ENCODE measurements at regions not wholly inside any gene's neighbourhood (a gene's known extent, or its start where the extent isn't known, plus 50 kb on each side); places are given as distances from the start of the nearest gene placed in this dataset.

DNA sequence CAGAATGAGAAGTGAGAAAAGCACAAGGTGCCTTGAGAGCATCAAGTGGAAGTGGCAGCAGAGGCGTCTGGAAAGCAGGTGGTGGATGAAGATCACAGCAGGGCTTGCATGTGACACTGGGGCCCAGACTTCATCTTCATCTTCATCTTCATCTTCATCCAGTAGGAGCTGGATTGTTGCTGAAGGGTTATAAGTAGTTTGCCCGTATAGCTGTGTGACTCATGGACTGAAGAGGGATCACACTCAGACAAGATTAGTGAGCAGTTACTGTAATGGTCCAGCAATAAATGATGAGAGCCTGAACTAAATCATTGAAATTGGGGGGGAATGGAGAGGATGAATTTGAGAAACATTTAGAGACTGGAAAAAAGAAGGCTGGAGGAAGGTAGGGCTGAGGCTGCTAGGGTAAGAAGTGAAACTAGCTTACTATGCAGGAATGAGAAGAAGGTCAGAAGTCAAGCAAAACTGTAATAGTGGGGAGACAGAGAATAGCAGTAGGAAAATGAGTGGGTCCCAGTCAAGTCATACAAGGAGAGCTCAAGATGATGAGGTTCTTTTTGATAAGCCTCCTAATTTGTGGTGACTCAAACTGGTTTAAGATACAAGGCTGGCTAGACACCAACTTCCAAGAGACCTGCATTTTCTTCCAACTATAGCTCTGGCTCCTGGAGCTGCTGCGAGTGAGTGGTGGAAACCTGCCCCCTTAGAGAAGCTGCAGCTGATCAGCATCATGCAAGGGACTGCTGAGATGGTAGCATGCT lies 92.3 kb upstream of the BEND6 start:
- ChIA-PET POLR2A (interaction anchor here (1.4 kb wide), 1 partner anchor 13 kb away, joined by 3 read pairs; no protein-coding TSS in a partner anchor), CTCF (ENCODE audit: low intra/inter-chr PET ratio, low total read pairs) (no interaction called here)
- H3K27me3 ChIP-seq (ENCODE audit: control insufficient read depth in 1 of 2, insufficient read depth in 2 of 2, low read length in 2 of 2) = no peaks in the 10 kb centered on the region
- H3K9me3 ChIP-seq (ENCODE audit: low read length) = no peaks in the 10 kb centered on the region
- FAIRE-seq (no peak), DNase-seq (ENCODE audit: low spot score) (no peak), ATAC-seq (no peak)
- H3K4me2 ChIP-seq (ENCODE audit: low read depth, low read length) = no peak overlapping the region
- intact Hi-C loops (cut with micrococcal nuclease; ENCODE audit: unreplicated experiment) = no loop called here
- WGBS (ENCODE audit: low lambda C conversion rate) = 42% methylated on average over 3 of the region's 3 CpGs
- 0 out of 2 replicates have a peak, but pooled peaks cover 11% of the 10 kb centered on the region for H3K4me1 ChIP-seq (ENCODE audit: insufficient read depth, low read length)
- H3K4me3 ChIP-seq (replicated peaks in 1 of 3; ENCODE audit: insufficient read depth in 1 of 3, low read depth in 2 of 3, low read length in 3 of 3) = no peak overlapping the region
- H3K27ac ChIP-seq (ENCODE audit: extremely low read length, insufficient read depth, low read length) = no peak overlapping the region
- H3K36me3 ChIP-seq (replicated peaks in 1 of 2; ENCODE audit: control insufficient read depth in 1 of 2, insufficient read depth in 2 of 2, low read length in 2 of 2) = no peaks in the 10 kb centered on the region
- in situ Hi-C loops (cut with HindIII; ENCODE audit: extremely low pct_ligation_motif_present, low pct_unique_long_range_greater_than_20kb) = no loop called here
- H4K20me1 ChIP-seq (ENCODE audit: insufficient read depth, low read length) = no peaks in the 10 kb centered on the region
- no TSS peak for BruUV-seq (replicated peaks)
- no peaks in the 10 kb centered on the region for H3K79me2 ChIP-seq (ENCODE audit: insufficient read depth, low read length)
- no peak overlapping the region for H2AFZ ChIP-seq (ENCODE audit: low read length)
- H3K9ac ChIP-seq (ENCODE audit: insufficient read depth, low read depth, low read length) = no peak overlapping the region
- TF ChIP-seq ZNF768 (CRISPR knock-in tag; IDR thresholded peaks at IDR 0.05) (no peak), ZNF570 (CRISPR knock-in tag; IDR thresholded peaks at IDR 0.05; ENCODE audit: borderline replicate concordance) (no peak), HOXA9 (CRISPR knock-in tag; IDR thresholded peaks at IDR 0.05; ENCODE audit: borderline replicate concordance) (no peak), ZNF891 (CRISPR knock-in tag; IDR thresholded peaks at IDR 0.05) (no peak), BORCS8-MEF2B (CRISPR knock-in tag; IDR thresholded peaks at IDR 0.05) (no peak), RFX1 (IDR thresholded peaks at IDR 0.05) (no peak), ZNF878 (CRISPR knock-in tag; IDR thresholded peaks at IDR 0.05) (no peak)
- TF ChIP-seq, protein P1, sequence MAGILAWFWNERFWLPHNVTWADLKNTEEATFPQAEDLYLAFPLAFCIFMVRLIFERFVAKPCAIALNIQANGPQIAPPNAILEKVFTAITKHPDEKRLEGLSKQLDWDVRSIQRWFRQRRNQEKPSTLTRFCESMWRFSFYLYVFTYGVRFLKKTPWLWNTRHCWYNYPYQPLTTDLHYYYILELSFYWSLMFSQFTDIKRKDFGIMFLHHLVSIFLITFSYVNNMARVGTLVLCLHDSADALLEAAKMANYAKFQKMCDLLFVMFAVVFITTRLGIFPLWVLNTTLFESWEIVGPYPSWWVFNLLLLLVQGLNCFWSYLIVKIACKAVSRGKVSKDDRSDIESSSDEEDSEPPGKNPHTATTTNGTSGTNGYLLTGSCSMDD (CRISPR knock-in tag; IDR thresholded peaks at IDR 0.05) = no peak
- TF ChIP-seq, protein P2, sequence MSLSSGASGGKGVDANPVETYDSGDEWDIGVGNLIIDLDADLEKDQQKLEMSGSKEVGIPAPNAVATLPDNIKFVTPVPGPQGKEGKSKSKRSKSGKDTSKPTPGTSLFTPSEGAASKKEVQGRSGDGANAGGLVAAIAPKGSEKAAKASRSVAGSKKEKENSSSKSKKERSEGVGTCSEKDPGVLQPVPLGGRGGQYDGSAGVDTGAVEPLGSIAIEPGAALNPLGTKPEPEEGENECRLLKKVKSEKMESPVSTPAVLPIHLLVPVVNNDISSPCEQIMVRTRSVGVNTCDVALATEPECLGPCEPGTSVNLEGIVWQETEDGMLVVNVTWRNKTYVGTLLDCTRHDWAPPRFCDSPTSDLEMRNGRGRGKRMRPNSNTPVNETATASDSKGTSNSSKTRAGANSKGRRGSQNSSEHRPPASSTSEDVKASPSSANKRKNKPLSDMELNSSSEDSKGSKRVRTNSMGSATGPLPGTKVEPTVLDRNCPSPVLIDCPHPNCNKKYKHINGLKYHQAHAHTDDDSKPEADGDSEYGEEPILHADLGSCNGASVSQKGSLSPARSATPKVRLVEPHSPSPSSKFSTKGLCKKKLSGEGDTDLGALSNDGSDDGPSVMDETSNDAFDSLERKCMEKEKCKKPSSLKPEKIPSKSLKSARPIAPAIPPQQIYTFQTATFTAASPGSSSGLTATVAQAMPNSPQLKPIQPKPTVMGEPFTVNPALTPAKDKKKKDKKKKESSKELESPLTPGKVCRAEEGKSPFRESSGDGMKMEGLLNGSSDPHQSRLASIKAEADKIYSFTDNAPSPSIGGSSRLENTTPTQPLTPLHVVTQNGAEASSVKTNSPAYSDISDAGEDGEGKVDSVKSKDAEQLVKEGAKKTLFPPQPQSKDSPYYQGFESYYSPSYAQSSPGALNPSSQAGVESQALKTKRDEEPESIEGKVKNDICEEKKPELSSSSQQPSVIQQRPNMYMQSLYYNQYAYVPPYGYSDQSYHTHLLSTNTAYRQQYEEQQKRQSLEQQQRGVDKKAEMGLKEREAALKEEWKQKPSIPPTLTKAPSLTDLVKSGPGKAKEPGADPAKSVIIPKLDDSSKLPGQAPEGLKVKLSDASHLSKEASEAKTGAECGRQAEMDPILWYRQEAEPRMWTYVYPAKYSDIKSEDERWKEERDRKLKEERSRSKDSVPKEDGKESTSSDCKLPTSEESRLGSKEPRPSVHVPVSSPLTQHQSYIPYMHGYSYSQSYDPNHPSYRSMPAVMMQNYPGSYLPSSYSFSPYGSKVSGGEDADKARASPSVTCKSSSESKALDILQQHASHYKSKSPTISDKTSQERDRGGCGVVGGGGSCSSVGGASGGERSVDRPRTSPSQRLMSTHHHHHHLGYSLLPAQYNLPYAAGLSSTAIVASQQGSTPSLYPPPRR (CRISPR knock-in tag; IDR thresholded peaks at IDR 0.05; ENCODE audit: borderline replicate concordance) = no peak
- TF ChIP-seq, protein P3, sequence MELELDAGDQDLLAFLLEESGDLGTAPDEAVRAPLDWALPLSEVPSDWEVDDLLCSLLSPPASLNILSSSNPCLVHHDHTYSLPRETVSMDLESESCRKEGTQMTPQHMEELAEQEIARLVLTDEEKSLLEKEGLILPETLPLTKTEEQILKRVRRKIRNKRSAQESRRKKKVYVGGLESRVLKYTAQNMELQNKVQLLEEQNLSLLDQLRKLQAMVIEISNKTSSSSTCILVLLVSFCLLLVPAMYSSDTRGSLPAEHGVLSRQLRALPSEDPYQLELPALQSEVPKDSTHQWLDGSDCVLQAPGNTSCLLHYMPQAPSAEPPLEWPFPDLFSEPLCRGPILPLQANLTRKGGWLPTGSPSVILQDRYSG (CRISPR knock-in tag; IDR thresholded peaks at IDR 0.05) = no peak
- TF ChIP-seq, protein P4, sequence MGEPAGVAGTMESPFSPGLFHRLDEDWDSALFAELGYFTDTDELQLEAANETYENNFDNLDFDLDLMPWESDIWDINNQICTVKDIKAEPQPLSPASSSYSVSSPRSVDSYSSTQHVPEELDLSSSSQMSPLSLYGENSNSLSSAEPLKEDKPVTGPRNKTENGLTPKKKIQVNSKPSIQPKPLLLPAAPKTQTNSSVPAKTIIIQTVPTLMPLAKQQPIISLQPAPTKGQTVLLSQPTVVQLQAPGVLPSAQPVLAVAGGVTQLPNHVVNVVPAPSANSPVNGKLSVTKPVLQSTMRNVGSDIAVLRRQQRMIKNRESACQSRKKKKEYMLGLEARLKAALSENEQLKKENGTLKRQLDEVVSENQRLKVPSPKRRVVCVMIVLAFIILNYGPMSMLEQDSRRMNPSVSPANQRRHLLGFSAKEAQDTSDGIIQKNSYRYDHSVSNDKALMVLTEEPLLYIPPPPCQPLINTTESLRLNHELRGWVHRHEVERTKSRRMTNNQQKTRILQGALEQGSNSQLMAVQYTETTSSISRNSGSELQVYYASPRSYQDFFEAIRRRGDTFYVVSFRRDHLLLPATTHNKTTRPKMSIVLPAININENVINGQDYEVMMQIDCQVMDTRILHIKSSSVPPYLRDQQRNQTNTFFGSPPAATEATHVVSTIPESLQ (CRISPR knock-in tag; conservative IDR thresholded peaks at IDR 0.05) = no peak
- TF ChIP-seq, protein P5, sequence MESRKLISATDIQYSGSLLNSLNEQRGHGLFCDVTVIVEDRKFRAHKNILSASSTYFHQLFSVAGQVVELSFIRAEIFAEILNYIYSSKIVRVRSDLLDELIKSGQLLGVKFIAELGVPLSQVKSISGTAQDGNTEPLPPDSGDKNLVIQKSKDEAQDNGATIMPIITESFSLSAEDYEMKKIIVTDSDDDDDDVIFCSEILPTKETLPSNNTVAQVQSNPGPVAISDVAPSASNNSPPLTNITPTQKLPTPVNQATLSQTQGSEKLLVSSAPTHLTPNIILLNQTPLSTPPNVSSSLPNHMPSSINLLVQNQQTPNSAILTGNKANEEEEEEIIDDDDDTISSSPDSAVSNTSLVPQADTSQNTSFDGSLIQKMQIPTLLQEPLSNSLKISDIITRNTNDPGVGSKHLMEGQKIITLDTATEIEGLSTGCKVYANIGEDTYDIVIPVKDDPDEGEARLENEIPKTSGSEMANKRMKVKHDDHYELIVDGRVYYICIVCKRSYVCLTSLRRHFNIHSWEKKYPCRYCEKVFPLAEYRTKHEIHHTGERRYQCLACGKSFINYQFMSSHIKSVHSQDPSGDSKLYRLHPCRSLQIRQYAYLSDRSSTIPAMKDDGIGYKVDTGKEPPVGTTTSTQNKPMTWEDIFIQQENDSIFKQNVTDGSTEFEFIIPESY (CRISPR knock-in tag; IDR thresholded peaks at IDR 0.05) = no peak

Measured in HepG2 (cell line).